GM06990 (cell line): ENCODE measurements at regions not wholly inside any gene's neighbourhood (a gene's known extent, or its start where the extent isn't known, plus 50 kb on each side); places are given as distances from the start of the nearest gene placed in this dataset.

Source experiments
- DNase-seq: peaks from one replicate; pipeline ENCODE4 v3.0.0-alpha.2; 2011; ENCODE audit not compliant: insufficient read length; ENCODE audit errors: extremely low read depth
- H3K27me3 ChIP-seq: replicated peaks from 2 replicates; pipeline ENCODE4 v1.6.0; 2011; ENCODE audit warnings: low read length; ENCODE audit not compliant: control insufficient read depth, insufficient read depth
- H3K36me3 ChIP-seq: 2 replicates; pipeline ENCODE4 v1.5.1; 2011; ENCODE audit warnings: low read length; ENCODE audit not compliant: control insufficient read depth, insufficient read depth
- H3K4me3 ChIP-seq: replicated peaks from 2 replicates; pipeline ENCODE4 v1.5.1; 2011; ENCODE audit warnings: low read depth, mild to moderate bottlenecking, control low read depth, low read length
- CTCF ChIP-seq: IDR thresholded peaks from 2 replicates; pipeline ENCODE4 v1.5.1; 2011; ENCODE audit warnings: low read length, control low read depth, mild to moderate bottlenecking, inconsistent platforms; ENCODE audit not compliant: insufficient read depth, poor library complexity, severe bottlenecking

GRCh38 chrX:150163221-150163930 lies 199.7 kb upstream of the MAMLD1 start:
- Histone ChIP-seq H3K36me3 (no peaks in the 10 kb centered on the region), H3K4me3 (no peak overlapping the region), H3K27me3 (no peaks in the 10 kb centered on the region; the same call in none of the 2 replicates)
- DNase-seq: no peak
- TF ChIP-seq CTCF: no peak

DNA sequence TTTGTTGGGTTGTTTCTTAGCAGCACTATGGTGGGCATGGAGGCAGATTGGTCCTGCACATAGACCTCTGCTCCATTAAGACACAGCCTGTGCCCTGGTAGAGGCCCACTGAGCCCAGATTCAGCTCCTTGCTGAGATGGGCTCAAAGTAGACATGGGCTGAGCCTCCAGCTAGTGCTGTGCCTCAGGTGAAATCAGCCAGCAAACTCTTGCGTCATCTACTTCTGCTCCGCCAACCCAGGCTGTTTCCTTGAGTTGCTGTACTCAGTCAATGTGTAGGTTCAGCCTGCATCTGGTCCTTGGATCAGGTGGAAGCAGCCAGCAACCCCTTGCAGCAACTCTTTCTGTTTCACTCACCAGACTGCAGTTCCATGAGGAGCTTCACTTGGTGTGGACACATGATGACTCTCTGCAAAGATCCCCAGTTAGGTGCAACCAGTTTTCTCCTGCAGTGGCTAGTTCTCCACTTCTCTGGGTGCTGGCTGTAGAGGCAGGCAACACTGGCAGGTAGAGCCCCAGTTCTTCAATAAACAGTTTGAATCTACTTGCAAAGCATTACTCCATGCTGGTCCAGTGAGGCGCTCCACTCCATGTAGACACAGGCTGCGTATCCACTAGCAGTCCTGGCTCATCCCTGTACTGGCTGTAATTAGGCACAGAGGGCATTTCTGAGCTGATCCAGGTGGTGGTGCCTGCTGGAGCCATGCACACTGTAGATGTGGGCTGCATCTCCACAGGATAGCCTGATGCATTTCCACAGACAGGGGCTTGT lies 199.0 kb upstream of the MAMLD1 start:
- no peak for DNase-seq
- Histone ChIP-seq H3K4me3 (no peak overlapping the region), H3K27me3 (no peaks in the 10 kb centered on the region; the same call in none of the 2 replicates), H3K36me3 (no peaks in the 10 kb centered on the region)
- no peak for TF ChIP-seq CTCF

DNA sequence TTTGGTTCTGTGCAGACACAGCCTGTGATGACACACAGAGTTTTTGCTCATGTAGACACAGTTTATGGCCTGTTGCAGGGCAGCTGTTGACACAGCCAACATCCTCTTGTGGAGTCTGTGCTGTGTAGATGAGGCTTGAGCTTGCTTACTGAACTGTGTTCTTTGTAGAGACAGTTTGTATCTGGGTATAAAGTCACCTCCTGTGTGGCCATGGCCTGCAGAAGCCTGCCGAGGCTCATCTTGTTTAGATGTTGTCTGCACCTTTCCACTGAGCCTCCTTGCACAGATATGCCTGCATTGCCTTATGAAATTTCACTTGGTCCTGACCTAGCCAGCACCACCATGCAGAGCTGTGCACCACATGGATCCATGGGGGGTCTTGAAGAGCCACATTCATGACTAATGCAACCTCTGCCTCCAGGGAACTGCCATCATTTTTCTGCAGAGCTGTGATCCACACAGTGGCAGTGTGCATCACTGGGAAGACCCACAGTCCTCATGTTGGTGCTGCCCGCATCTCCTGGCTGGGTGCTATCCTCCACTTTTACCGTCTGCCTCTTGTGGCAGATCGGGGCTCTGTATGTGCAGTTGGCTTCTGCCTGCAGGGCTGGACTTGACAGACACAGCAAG lies 198.0 kb upstream of the MAMLD1 start:
- H3K36me3 ChIP-seq: no peaks in the 10 kb centered on the region
- DNase-seq: no peak
- H3K4me3 ChIP-seq: no peak overlapping the region
- no peaks in the 10 kb centered on the region; the same call in none of the 2 replicates for H3K27me3 ChIP-seq
- TF ChIP-seq CTCF: no peak

GRCh38 chrX:150165776-150166610 lies 197.1 kb upstream of the MAMLD1 start:
- no peak for TF ChIP-seq CTCF
- Histone ChIP-seq H3K27me3 (no peaks in the 10 kb centered on the region; the same call in none of the 2 replicates), H3K36me3 (no peaks in the 10 kb centered on the region), H3K4me3 (no peak overlapping the region)
- no peak for DNase-seq
